ENCODE measurements at regions not wholly inside any gene's neighbourhood (a gene's known extent, or its start where the extent isn't known, plus 50 kb on each side); places are given as distances from the start of the nearest gene placed in this dataset.

GRCh38 chr6:17039266-17039665 lies 62.6 kb upstream of the STMND1 start:
- TF ChIP-seq CTCF (IDR thresholded peaks at IDR 0.05), result no peak
- no peak for TF ChIP-seq POLR2A (IDR thresholded peaks at IDR 0.05)
